H1 (cell line): ENCODE measurements at regions not wholly inside any gene's neighbourhood (a gene's known extent, or its start where the extent isn't known, plus 50 kb on each side); places are given as distances from the start of the nearest gene placed in this dataset.

ENCODE experiments used
- CTCF ChIA-PET: fragments of 300-600 bp; sonication (Branson Sonifier 250); formaldehyde crosslinking; loops from one replicate; lab custom pipeline; 2021; ENCODE audit not compliant: partially characterized antibody; lab: Charles Lee
- POLR2A ChIA-PET: fragments of 300-600 bp; sonication (Branson Sonifier 250); formaldehyde crosslinking; loops from one replicate; lab custom pipeline; 2021; ENCODE audit warnings: inconsistent platforms; ENCODE audit not compliant: partially characterized antibody; lab: Charles Lee
- DNase-seq, 2 experiments: peaks; one replicate each; pipeline versions ENCODE4 v3.0.0 to v3.0.0-alpha.2; 2010 to 2022; ENCODE audit warnings: low spot score in 2 of 2, low read depth in 1 of 2, mixed read lengths in 1 of 2
- FAIRE-seq: peaks from 2 replicates; lab custom pipeline; 2011; peaks lifted over from hg19 to GRCh38; lab: Jason Lieb, UNC
- H2AFZ ChIP-seq: 2 replicates; pipeline ENCODE4 v1.8.1; 2012; ENCODE audit warnings: low read length, inconsistent platforms
- H2AK5ac ChIP-seq: 2 replicates; pipeline ENCODE4 v1.6.1; 2013; ENCODE audit warnings: low read depth, low read length
- H2BK120ac ChIP-seq: replicated peaks from 2 replicates; pipeline ENCODE3; 2013; ENCODE audit warnings: low read depth, low read length, inconsistent platforms
- H2BK12ac ChIP-seq: 2 replicates; pipeline ENCODE4 v1.6.1; 2013; ENCODE audit warnings: low read depth, low read length
- H2BK15ac ChIP-seq: 2 replicates; pipeline ENCODE4 v1.6.1; 2013; ENCODE audit warnings: low read length
- H2BK20ac ChIP-seq: 2 replicates; pipeline ENCODE4 v1.6.1; 2013; ENCODE audit warnings: low read length
- H2BK5ac ChIP-seq: 2 replicates; pipeline ENCODE4 v1.6.1; 2013; ENCODE audit warnings: low read depth, low read length
- H3K14ac ChIP-seq: 2 replicates; pipeline ENCODE4 v1.6.1; 2013; ENCODE audit warnings: inconsistent platforms; ENCODE audit not compliant: insufficient read length
- H3K18ac ChIP-seq: 2 replicates; pipeline ENCODE4 v1.6.1; 2013; ENCODE audit warnings: low read length; ENCODE audit errors: extremely low read depth
- H3K23ac ChIP-seq: 2 replicates; pipeline ENCODE4 v1.6.1; 2013; ENCODE audit warnings: inconsistent platforms; ENCODE audit not compliant: insufficient read length
- H3K23me2 ChIP-seq: 2 replicates; pipeline ENCODE4 v1.6.1; 2013; ENCODE audit warnings: low read depth, low read length
- H3K27ac ChIP-seq: 2 replicates; pipeline ENCODE4 v1.6.1; 2011; ENCODE audit warnings: low read depth, low read length, inconsistent platforms
- H3K27me3 ChIP-seq, 4 experiments: replicated peaks in 1 of 4; 1 replicate in 1 of 4; 2 replicates in 3 of 4; pipeline versions ENCODE4 v1.6.1 to v1.8.1; 2011 to 2013; ENCODE audit warnings: low read length in 3 of 4, mild to moderate bottlenecking in 3 of 4, inconsistent platforms in 2 of 4, mixed read lengths in 2 of 4, moderate library complexity in 1 of 4; ENCODE audit not compliant: control insufficient read depth in 3 of 4, insufficient read depth in 3 of 4; ENCODE audit errors: extremely low read depth in 1 of 4
- H3K36me3 ChIP-seq, 4 experiments: 2 replicates each; pipeline versions ENCODE4 v1.6.1 to v1.8.1; 2011 to 2013; ENCODE audit warnings: mild to moderate bottlenecking in 4 of 4, low read length in 3 of 4, moderate library complexity in 2 of 4, control low read depth in 1 of 4, inconsistent platforms in 1 of 4; ENCODE audit not compliant: insufficient read depth in 4 of 4, control insufficient read depth in 2 of 4
- H3K4ac ChIP-seq: replicated peaks from 2 replicates; pipeline ENCODE3; 2013; ENCODE audit warnings: low read length, low read depth, mixed read lengths, inconsistent platforms; ENCODE audit not compliant: insufficient read length
- H3K4me1 ChIP-seq, 4 experiments: replicated peaks in 1 of 4; 1 replicate in 1 of 4; 2 replicates in 3 of 4; pipeline versions ENCODE4 v1.6.1 to v1.8.1; 2011 to 2013; ENCODE audit warnings: low read length in 3 of 4, inconsistent platforms in 2 of 4, mixed read lengths in 1 of 4; ENCODE audit not compliant: insufficient read depth in 4 of 4, control insufficient read depth in 3 of 4
- H3K4me2 ChIP-seq, 2 experiments: 2 replicates each; pipeline versions ENCODE4 v1.6.1 to v1.8.1; 2011 to 2013; ENCODE audit warnings: low read depth in 2 of 2, low read length in 2 of 2, control low read depth in 1 of 2, inconsistent platforms in 1 of 2, mild to moderate bottlenecking in 1 of 2; ENCODE audit not compliant: insufficient read depth in 1 of 2
- H3K4me3 ChIP-seq, 4 experiments: fragments of 200-600, 300-600 bp in 1 of 4; sonication (generic), shearing (Covaris generic), sonication (Bioruptor Twin) in 1 of 4; 2 replicates each; pipeline versions ENCODE4 v1.5.1 to v1.8.1; 2011 to 2016; ENCODE audit warnings: low read length in 4 of 4, low read depth in 3 of 4, control low read depth in 2 of 4, inconsistent platforms in 2 of 4, mild to moderate bottlenecking in 2 of 4, mixed read lengths in 1 of 4, moderate library complexity in 1 of 4; ENCODE audit not compliant: insufficient read depth in 2 of 4; ENCODE audit errors: extremely low read depth in 1 of 4
- H3K56ac ChIP-seq: replicated peaks from 2 replicates; pipeline ENCODE3; 2013; ENCODE audit warnings: low read depth, mild to moderate bottlenecking, mixed read lengths, low read length, inconsistent platforms; ENCODE audit not compliant: insufficient read length
- H3K79me1 ChIP-seq: 2 replicates; pipeline ENCODE4 v1.6.1; 2013; ENCODE audit warnings: low read depth, low read length, control low read depth
- H3K79me2 ChIP-seq, 2 experiments: 2 replicates each; pipeline versions ENCODE4 v1.6.1 to v1.8.1; 2012 to 2013; ENCODE audit warnings: low read length in 2 of 2, mild to moderate bottlenecking in 2 of 2, inconsistent platforms in 1 of 2; ENCODE audit not compliant: insufficient read depth in 2 of 2, control insufficient read depth in 1 of 2
- H3K9ac ChIP-seq, 4 experiments: replicated peaks in 1 of 4; 1 replicate in 1 of 4; 2 replicates in 3 of 4; pipeline versions ENCODE4 v1.6.1 to v1.8.1; 2011 to 2013; ENCODE audit warnings: low read depth in 3 of 4, low read length in 3 of 4, control low read depth in 2 of 4, mild to moderate bottlenecking in 2 of 4, moderate library complexity in 2 of 4, inconsistent platforms in 1 of 4; ENCODE audit errors: extremely low read depth in 1 of 4
- H3K9me3 ChIP-seq, 2 experiments: 2 replicates each; pipeline versions ENCODE4 v1.6.1 to v1.8.1; 2012 to 2013; ENCODE audit warnings: mild to moderate bottlenecking in 2 of 2, moderate library complexity in 2 of 2, control low read depth in 1 of 2, inconsistent platforms in 1 of 2, low read depth in 1 of 2, low read length in 1 of 2, mixed read lengths in 1 of 2; ENCODE audit not compliant: insufficient read depth in 2 of 2
- H4K20me1 ChIP-seq, 2 experiments: replicated peaks in 1 of 2; 2 replicates each; pipeline versions ENCODE3 to v1.8.1; 2011 to 2013; ENCODE audit warnings: inconsistent platforms in 2 of 2, low read length in 2 of 2, mild to moderate bottlenecking in 1 of 2; ENCODE audit not compliant: insufficient read depth in 2 of 2, control insufficient read depth in 1 of 2
- H4K5ac ChIP-seq: 2 replicates; pipeline ENCODE4 v1.6.1; 2013; ENCODE audit warnings: low read length, low read depth, mixed read lengths, inconsistent platforms; ENCODE audit not compliant: insufficient read length
- H4K8ac ChIP-seq: 2 replicates; pipeline ENCODE4 v1.8.0; 2013; ENCODE audit warnings: mild to moderate bottlenecking, moderate library complexity, low read length, inconsistent platforms; ENCODE audit not compliant: insufficient read depth; ENCODE audit errors: extremely low read depth
- H4K91ac ChIP-seq: replicated peaks from 2 replicates; pipeline ENCODE3; 2013; ENCODE audit warnings: low read length, mixed read lengths, inconsistent platforms; ENCODE audit not compliant: insufficient read length
- CBX5 ChIP-seq: fragments of 300-800, 300-1000 bp; sonication (generic); IDR thresholded peaks from 2 replicates; pipeline ENCODE4 v1.7.1; 2016; ENCODE audit warnings: antibody characterized with exemption, low read length, low read depth
- CHD2 ChIP-seq: IDR thresholded peaks from 2 replicates; pipeline ENCODE4 v1.6.1; 2012; ENCODE audit warnings: low read length, improper control_type of control experiment
- HDAC2 ChIP-seq, 2 experiments: fragments of 300-600 bp in 1 of 2; sonication (generic) in 1 of 2; IDR thresholded peaks; 2 replicates each; pipeline ENCODE4 v1.6.1; 2011 to 2012; ENCODE audit warnings: low read depth in 2 of 2, low read length in 2 of 2, mild to moderate bottlenecking in 2 of 2, moderate library complexity in 2 of 2, borderline replicate concordance in 1 of 2, inconsistent platforms in 1 of 2
- TEAD4 ChIP-seq: IDR thresholded peaks from 2 replicates; pipeline ENCODE4 v1.6.1; 2012; ENCODE audit warnings: low read depth, low read length, inconsistent platforms, mixed read lengths
- whole genome bisulfite sequencing, 2 experiments: shearing (Covaris generic) in 1 of 2; methylation state at CpG; one replicate each; pipeline versions ENCODE4 v1.1.6 to v1.1.7; 2013 to 2015; ENCODE audit warnings: low lambda C conversion rate in 2 of 2, mixed read lengths in 2 of 2, inconsistent platforms in 1 of 2, low coverage in 1 of 2, missing lambda C conversion rate in 1 of 2; ENCODE audit not compliant: insufficient replicate concordance in 2 of 2, insufficient coverage in 1 of 2, insufficient read length in 1 of 2; ENCODE audit errors: extremely low coverage in 1 of 2, missing lambda C conversion rate in 1 of 2; 5-methylcytosine and 5-hydroxymethylcytosine counted together

DNA sequence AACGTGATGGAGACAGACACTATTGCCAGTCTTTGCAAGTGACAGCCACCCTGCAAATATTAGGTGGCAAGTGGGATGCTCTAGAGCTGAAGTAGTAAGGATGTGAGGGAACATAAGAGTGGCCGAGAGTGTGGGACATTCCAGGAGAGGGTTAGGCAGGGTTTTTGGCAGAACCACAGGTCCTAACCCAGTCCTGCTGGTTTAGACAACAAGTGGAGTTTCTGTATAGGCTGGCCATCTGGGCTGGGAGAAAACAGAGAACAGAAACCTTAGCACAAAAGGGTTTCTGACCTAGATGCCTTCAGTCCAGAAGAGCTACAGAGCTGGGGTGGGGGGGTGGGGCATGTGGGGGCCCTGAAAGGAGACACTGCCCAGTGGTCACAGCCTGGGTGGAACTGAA is 107.4 kb downstream of the TMEM174 start:
- H4K5ac ChIP-seq, result no peak overlapping the region
- H3K27ac ChIP-seq, result no peak overlapping the region
- no peak for TF ChIP-seq HDAC2 (IDR thresholded peaks at IDR 0.05; ENCODE audit: borderline replicate concordance in 1 of 2, low read depth in 2 of 2, low read length in 2 of 2)
- no peak for TF ChIP-seq CHD2
- TF ChIP-seq CBX5, result no peak
- no peak for TF ChIP-seq TEAD4

More for the DNA sequence above, 107.4 kb downstream of the TMEM174 start:
- WGBS, 2 experiments, result 74% methylated on average over 2 of the region's 2 CpGs; no CpG with 5 or more reads in 1 of the 2 experiments
- Histone ChIP-seq H3K27me3 (no peaks in the 10 kb centered on the region; a peak in 2 of 7 replicates), H3K36me3 (no peaks in the 10 kb centered on the region), H3K4me1 (peaks cover 9 to 15% (median 13%) of the 10 kb centered on the region in 4 experiments), H3K14ac (no peak overlapping the region), H3K4me2 (no peak overlapping the region), H4K8ac (no peak overlapping the region), H2BK12ac (no peak overlapping the region), H2BK20ac (0 out of 2 replicates have a peak overlapping the region, but pooled peaks have one; percentile 0), H3K56ac (no peak overlapping the region), H3K9ac (no peak overlapping the region), H4K91ac (no peak overlapping the region), H3K18ac (no peak overlapping the region), H3K4ac (no peak overlapping the region), H2BK5ac (no peak overlapping the region), H2AFZ (no peak overlapping the region), H4K20me1 (no peaks in the 10 kb centered on the region), H3K4me3 (no peak overlapping the region), H3K9me3 (no peaks in the 10 kb centered on the region), H2AK5ac (no peak overlapping the region), H3K79me2 (no peaks in the 10 kb centered on the region), H3K79me1 (no peaks in the 10 kb centered on the region), H2BK15ac (no peak overlapping the region), H3K23ac (no peak overlapping the region), H2BK120ac (no peak overlapping the region), H3K23me2 (no peaks in the 10 kb centered on the region)
- ChIA-PET CTCF (interaction anchor here (0.7 to 1.4 kb wide), 4 partner anchors 22 to 64 kb away, joined by 3 to 4 read pairs (median 4); no protein-coding TSS in a partner anchor), POLR2A (no interaction called here)
- FAIRE-seq (no peak), DNase-seq (no peak)
